ENCODE measurements at regions not wholly inside any gene's neighbourhood (a gene's known extent, or its start where the extent isn't known, plus 50 kb on each side); places are given as distances from the start of the nearest gene placed in this dataset.
"Not testable (repeated sequence)": the region's sequence is repeated elsewhere in the genome, so short reads cannot be mapped to it uniquely, and the experiment has no call there.

DNA sequence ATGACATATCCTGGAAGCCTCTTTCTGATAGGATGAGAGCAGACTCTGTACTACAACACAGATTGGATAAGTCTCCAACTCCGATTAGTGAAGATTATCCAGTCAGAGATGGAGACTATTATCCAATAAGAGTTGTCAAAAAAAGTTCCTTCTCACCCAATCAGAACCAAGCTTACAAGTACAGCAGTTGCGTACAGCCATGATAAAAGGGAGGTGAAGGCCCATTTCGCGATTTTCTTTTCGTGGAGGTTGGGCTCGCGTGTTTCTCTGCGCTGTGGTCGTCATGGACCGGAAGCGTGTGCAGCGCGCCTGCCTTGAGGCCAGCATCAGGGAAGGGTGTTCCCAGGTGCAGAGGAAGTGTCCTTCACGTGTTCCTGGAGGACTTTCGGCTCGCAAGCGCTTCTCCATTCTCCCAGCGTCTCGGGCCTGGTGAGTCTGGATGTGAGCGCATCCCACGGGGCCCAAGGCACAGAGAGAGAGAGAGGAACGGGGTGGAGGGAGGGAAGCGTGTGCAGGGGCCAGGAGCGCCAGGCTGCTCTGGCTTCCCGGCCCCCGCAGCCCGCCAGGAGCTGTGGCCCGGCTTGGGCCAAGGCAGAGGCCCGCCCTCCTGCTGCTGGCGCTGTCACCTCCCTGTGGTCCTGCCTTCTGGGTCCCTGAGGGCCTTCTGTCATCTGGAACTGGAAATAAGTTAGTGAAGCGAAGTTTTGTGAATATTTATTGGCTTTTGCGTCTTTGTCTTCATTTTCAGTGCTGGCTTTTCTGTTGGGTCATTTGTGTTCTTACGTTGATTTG lies 53.9 kb downstream of the CDRT15L2 start:
- not testable (repeated sequence) for DNase-seq (ENCODE audit: low read depth, low spot score)

DNA sequence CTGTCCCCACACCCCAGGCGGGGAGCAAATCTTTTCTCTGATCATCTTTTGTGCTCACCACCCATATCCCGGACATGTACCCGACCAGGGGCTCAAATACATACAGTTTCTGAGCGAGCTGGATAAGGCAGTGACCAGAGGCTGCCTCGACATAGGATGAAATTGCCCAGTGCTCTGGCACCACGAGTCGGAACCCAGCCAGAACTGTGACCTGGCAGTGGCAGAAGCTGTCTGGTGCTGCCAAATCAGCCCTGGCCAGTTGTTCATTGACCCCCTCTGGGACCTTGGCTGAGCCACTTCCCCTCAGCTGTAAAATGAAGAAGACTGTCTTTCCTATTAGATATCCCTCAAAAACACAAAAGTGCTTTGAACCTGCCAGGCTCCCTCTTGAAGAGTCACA lies 60.6 kb downstream of the CDRT15L2 start:
- not testable (repeated sequence) for DNase-seq (ENCODE audit: low read depth, low spot score)

GRCh38 chr17:20646661-20647272 lies 67.2 kb downstream of the CDRT15L2 start:
- not testable (repeated sequence) for DNase-seq (ENCODE audit: low read depth, low spot score)

GRCh38 chr17:20649097-20649767 lies 69.7 kb downstream of the CDRT15L2 start:
- DNase-seq (ENCODE audit: low read depth, low spot score), result not testable (repeated sequence)

DNA sequence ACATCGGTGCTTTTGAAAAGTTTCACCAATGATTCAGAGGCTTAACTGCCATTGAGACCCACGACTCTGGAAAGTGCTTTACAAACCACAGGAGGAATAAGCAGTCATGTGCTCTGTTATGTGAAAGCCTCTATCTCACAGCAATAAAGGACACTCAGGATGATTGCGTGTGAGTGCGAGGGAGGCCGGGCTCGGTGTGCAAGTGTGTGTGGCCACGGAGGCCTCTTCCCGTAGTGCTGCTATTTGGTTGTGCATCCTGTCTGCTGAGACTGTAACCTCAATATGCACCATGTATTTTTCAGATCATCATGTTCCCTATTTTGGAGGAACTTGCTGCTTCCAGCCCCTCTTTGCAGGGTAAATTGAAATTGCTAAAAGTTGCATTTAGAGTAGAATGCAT lies 71.5 kb downstream of the CDRT15L2 start:
- DNase-seq (ENCODE audit: low read depth, low spot score), result not testable (repeated sequence)

- DNase-seq (ENCODE audit: low read depth, low spot score), result not testable (repeated sequence)
These were observed 72.2 kb downstream of the CDRT15L2 start for GRCh38 chr17:20651736-20652135.

DNA sequence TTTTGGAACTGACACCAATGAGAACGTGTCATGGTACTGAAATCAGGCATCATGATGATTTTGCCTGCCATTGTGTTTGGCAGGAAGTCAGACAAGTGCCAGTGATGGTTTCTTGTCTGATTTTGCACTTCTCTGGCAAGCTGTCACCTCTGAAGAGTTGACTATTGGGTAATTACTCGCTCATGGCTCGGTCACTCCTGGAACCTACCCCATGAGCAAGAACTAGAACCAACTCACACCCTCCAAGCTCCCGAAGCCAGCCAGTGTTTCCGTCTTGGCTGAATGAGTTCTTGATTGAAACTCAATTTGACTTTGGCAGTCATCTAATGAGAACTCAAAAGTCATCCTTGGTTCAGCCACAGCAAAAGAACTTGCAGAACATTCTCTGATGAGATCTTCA lies 73.9 kb downstream of the CDRT15L2 start:
- not testable (repeated sequence) for DNase-seq (ENCODE audit: low read depth, low spot score)

DNA sequence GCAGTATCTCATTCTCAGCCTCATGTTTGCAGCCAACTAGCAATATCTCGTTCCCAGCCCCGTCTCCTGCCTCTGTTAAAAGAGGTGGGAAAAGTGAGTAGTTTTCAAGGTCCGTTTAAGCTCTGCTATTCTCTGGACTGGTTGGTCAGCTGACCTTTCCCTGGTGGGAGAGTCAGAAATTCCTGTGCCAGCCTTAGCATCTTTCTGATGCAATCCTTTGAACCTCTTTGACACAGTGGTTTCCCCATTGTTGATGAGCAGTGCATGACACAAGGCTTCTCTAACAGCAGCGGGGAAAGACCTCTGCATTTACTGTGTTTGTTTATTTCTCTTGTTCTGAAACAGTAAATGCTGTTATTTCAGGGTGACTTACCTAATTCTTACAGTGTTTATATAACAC lies 74.6 kb downstream of the CDRT15L2 start:
- not testable (repeated sequence) for DNase-seq (ENCODE audit: low read depth, low spot score)

GRCh38 chr17:20654575-20654974 lies 75.1 kb downstream of the CDRT15L2 start:
- not testable (repeated sequence) for DNase-seq (ENCODE audit: low read depth, low spot score)

DNA sequence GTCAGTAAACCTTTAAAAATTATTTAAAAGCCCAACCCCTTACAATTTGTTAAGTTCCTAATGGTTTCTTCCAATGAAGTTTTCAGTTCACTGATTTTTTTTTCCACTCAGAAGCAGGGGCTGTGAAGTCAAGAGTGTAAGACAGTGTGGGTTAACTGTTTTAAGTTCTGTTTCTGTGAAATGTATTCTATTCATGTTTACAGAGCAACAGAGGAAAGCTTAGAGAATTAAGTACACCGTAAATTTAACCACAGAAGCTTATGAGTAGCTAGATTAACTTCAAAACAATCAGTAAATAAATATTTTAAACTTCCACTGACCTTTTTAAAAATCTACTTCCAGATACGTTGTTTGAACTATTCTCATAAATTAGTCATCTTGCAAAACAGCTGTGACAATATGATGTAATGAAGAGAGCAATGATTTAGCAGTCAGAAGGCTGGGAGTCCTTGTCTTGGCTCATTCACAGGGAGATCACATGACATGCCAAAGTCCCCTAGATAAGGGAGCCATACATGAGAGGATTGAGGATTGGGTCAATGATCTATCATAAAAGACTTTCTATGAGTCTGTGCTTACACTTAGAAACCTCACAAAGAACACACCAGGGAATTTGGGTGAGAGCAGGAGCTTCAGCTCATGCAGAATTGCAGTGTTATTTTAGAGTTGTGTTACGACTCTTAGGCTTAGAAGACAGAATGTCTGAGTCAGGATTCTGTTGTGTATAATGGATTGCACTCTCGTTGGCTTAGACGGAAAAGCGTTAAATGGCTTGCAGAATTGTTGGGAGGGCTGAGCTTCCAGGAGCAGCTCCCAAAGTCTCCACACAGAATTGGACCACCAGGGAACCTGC lies 85.8 kb downstream of the CDRT15L2 start:
- not testable (repeated sequence) for DNase-seq (ENCODE audit: low read depth, low spot score)

- not testable (repeated sequence) for DNase-seq (ENCODE audit: low read depth, low spot score)
These were observed 87.2 kb downstream of the CDRT15L2 start for GRCh38 chr17:20666689-20667088.

DNA sequence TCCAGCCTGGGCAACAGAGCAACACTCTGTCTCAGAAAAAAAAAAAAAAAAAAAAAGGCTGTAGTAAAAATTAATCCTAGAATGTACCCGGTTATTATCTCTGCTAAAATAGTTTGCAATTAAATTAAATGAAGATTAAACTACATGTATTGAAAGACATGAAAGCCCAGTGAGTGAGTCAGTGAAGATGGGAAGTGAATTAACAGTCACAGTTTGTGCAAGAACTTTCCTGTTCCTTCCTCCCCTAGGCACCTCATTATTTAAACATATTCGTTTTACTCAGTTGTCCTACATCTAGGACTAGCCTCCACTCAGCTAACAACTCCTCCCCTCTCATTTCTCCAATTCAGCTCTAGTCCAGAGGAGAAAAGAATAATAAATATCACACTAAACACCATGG lies 88.2 kb downstream of the CDRT15L2 start:
- not testable (repeated sequence) for DNase-seq (ENCODE audit: low read depth, low spot score)

DNA sequence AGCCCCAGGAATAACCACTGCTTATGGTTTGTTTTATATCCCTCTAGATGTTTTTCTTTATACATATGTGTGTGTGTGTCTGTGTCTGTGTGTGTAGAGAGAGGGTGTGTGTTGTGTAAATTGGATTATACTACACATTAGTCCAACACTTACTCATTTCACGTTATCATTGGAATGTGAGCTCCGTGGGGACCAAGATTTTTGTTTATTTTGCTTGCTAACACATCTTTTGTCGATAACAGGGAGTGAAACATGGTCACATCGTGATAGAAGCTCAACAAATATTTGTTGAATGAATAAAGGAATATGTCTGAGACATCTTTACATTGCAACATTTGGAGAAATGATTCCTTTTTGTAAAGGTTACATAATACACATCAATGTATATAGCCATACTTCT lies 88.8 kb downstream of the CDRT15L2 start:
- DNase-seq (ENCODE audit: low read depth, low spot score), result not testable (repeated sequence)

GRCh38 chr17:20668868-20669267 lies 89.3 kb downstream of the CDRT15L2 start:
- not testable (repeated sequence) for DNase-seq (ENCODE audit: low read depth, low spot score)

DNA sequence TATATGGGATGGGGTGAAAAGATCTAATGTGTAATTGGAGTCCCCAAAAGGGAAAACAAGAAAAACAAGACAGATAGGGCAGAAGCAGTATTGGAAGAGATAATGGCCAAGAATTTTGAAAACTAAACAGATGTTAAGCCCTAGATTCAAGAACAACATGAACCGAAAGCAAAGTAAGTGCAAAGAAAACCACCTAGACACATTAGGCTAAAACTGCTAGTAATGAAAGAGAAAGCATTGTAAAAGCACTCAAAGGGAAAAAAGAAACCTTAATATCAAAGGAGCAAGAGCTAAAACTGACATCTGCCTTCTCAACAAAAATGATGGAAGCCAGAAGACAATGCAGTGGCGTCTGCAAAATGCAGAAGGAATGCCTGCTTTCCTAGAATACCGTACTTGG lies 91.0 kb downstream of the CDRT15L2 start:
- DNase-seq (ENCODE audit: low read depth, low spot score), result not testable (repeated sequence)

GRCh38 chr17:20674374-20674773 lies 94.8 kb downstream of the CDRT15L2 start:
- DNase-seq (ENCODE audit: low read depth, low spot score), result not testable (repeated sequence)

GRCh38 chr17:20675707-20676106 lies 96.2 kb downstream of the CDRT15L2 start:
- not testable (repeated sequence) for DNase-seq (ENCODE audit: low read depth, low spot score)

DNA sequence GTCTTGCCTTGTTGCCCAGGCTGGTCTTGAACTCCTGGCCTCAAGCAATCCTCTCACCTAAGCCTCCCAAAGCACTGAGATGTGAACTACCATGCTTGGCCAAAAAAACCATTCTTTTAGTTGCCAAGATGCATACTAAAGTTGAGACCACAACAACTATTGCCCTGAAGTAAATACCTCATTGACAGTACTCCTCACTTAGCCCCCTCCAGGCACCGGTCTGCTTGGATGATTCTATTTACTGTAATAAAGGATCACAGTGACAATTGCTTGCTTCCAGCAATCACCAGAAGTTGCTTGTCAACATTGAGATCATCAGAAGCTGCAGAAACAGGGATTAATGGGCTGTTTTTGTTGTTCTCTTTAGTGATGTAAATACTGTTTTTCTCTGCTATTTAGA lies 97.1 kb downstream of the CDRT15L2 start:
- not testable (repeated sequence) for DNase-seq (ENCODE audit: low read depth, low spot score)

- not testable (repeated sequence) for DNase-seq (ENCODE audit: low read depth, low spot score)
These were observed 97.9 kb downstream of the CDRT15L2 start for GRCh38 chr17:20677469-20677868.

DNA sequence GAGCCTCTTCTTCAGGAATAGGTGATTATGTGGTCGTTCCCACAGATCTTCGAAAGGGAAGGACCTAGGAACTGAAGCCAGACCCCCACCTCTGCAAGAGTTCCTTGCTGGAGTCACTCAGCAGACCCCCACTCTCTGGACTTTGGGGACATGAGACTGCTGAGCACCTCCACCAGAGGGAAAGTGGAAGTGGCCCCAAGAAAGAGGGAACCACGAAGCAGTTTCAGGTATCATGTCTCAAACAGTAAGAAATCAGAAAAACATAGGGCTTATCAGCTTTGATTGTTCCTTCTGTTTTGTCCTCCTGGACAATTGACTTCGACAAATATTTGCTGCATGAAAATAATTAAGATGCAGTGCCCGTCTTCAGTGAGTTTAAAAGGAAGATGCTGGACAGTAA lies 98.9 kb downstream of the CDRT15L2 start:
- DNase-seq (ENCODE audit: low read depth, low spot score), result not testable (repeated sequence)
